K562 (cell line): ENCODE measurements at regions not wholly inside any gene's neighbourhood (a gene's known extent, or its start where the extent isn't known, plus 50 kb on each side); places are given as distances from the start of the nearest gene placed in this dataset.

Experiments used
- ATAC-seq: fragments of 200-7000 bp; cut with Tn5 transposase; 3 replicates; pipeline ENCODE4 v1.9.1; 2020; ENCODE audit warnings: moderate library complexity
- BruUV-seq: library from RNA; stranded (reverse); fragments of 400-500 nt; replicated peaks from 2 replicates; lab custom pipeline; 2021; lab: Mats Ljungman, UMichigan
- CTCF ChIA-PET: fragments of 300-600 bp; formaldehyde crosslinking; extraction: SDS; loops from one replicate; lab custom pipeline; 2021; ENCODE audit warnings: low intra/inter-chr PET ratio; lab: Yijun Ruan, JAX
- POLR2A ChIA-PET: fragments of 300-600, 350-650 bp; sonication (Branson Sonifier 250); formaldehyde crosslinking; extraction: SDS; loops from one replicate; lab custom pipeline; 2021; ENCODE audit warnings: antibody characterized with exemption, inconsistent platforms; lab: Yijun Ruan, JAX
- DNase-seq, 4 experiments: peaks; one replicate each; pipeline versions ENCODE4 v3.0.0 to v3.0.0-alpha.2; 2011 to 2018; ENCODE audit warnings: low spot score in 3 of 4, mixed read lengths in 3 of 4; ENCODE audit errors: extremely low read depth in 1 of 4
- FAIRE-seq: peaks from 2 replicates; lab custom pipeline; 2011; peaks lifted over from hg19 to GRCh38; lab: Jason Lieb, UNC
- H2AFZ ChIP-seq: 2 replicates; pipeline ENCODE4 v1.6.0; 2011; ENCODE audit warnings: low read depth, low read length, control low read depth, inconsistent platforms
- H3K27ac ChIP-seq: fragments of 200-600 bp; 3 replicates; pipeline ENCODE4 v1.8.0; 2011; ENCODE audit warnings: low read depth, mild to moderate bottlenecking, control low read depth, inconsistent platforms, low read length, moderate library complexity, mixed read lengths; ENCODE audit errors: extremely low read depth
- H3K27me3 ChIP-seq, 2 experiments: fragments of 300-600 bp in 1 of 2; 2 replicates in 1 of 2; 3 replicates in 1 of 2; pipeline versions ENCODE4 v1.6.0 to v1.8.0; 2011; ENCODE audit warnings: inconsistent platforms in 2 of 2, low read length in 2 of 2, mild to moderate bottlenecking in 1 of 2, mixed read lengths in 1 of 2, moderate library complexity in 1 of 2; ENCODE audit not compliant: control insufficient read depth in 2 of 2, insufficient read depth in 2 of 2
- H3K36me3 ChIP-seq: fragments of 300-600 bp; 3 replicates; pipeline ENCODE4 v1.8.0; 2011; ENCODE audit warnings: mild to moderate bottlenecking, low read length, inconsistent platforms; ENCODE audit not compliant: control insufficient read depth, insufficient read depth
- H3K4me1 ChIP-seq, 2 experiments: fragments of 200-600 bp in 1 of 2; replicated peaks in 1 of 2; 2 replicates in 1 of 2; 3 replicates in 1 of 2; pipeline versions ENCODE4 v1.5.1 to v1.8.0; 2011; ENCODE audit warnings: inconsistent platforms in 2 of 2, low read length in 2 of 2, mild to moderate bottlenecking in 1 of 2, mixed read lengths in 1 of 2, moderate library complexity in 1 of 2; ENCODE audit not compliant: control insufficient read depth in 2 of 2, insufficient read depth in 2 of 2
- H3K4me2 ChIP-seq: 2 replicates; pipeline ENCODE4 v1.6.1; 2011; ENCODE audit warnings: low read length, control low read depth, inconsistent platforms, mixed read lengths; ENCODE audit not compliant: insufficient read depth
- H3K4me3 ChIP-seq: fragments of 200-600 bp; sonication (generic), shearing (Covaris generic); 2 replicates; pipeline ENCODE4 v1.5.1; 2016; ENCODE audit warnings: control low read depth, inconsistent platforms
- H3K79me2 ChIP-seq: fragments of 200-600 bp; 3 replicates; pipeline ENCODE4 v1.8.0; 2011; ENCODE audit warnings: low read length, inconsistent platforms; ENCODE audit not compliant: control insufficient read depth, insufficient read depth
- H3K9ac ChIP-seq, 2 experiments: 2 replicates each; pipeline versions ENCODE4 v1.6.0 to v1.6.1; 2011; ENCODE audit warnings: low read depth in 2 of 2, low read length in 2 of 2, control low read depth in 1 of 2, inconsistent platforms in 1 of 2, mild to moderate bottlenecking in 1 of 2, mixed read lengths in 1 of 2; ENCODE audit not compliant: insufficient read depth in 1 of 2
- H3K9me1 ChIP-seq: one replicate; pipeline ENCODE4 v1.6.0; 2011; ENCODE audit warnings: inconsistent platforms, mild to moderate bottlenecking, low read length, moderate library complexity; ENCODE audit not compliant: control insufficient read depth, insufficient read depth
- H3K9me3 ChIP-seq: replicated peaks from 2 replicates; pipeline ENCODE4 v1.5.1; 2011; ENCODE audit warnings: low read depth, low read length, inconsistent platforms; ENCODE audit not compliant: control insufficient read depth, insufficient read depth
- H4K20me1 ChIP-seq: replicated peaks from 2 replicates; pipeline ENCODE4 v1.6.1; 2011; ENCODE audit warnings: low read length, inconsistent platforms, mixed read lengths; ENCODE audit not compliant: control insufficient read depth, insufficient read depth
- BDP1 ChIP-seq: IDR thresholded peaks from 3 replicates; pipeline ENCODE4 v1.6.1; 2011; ENCODE audit not compliant: insufficient read length, insufficient read depth
- CTBP1 ChIP-seq: fragments of 450-650 bp; IDR thresholded peaks from 2 replicates; pipeline ENCODE4 v1.6.1; 2016; ENCODE audit warnings: borderline replicate concordance
- EWSR1 ChIP-seq: fragments of 450-650 bp; IDR thresholded peaks from 2 replicates; pipeline ENCODE4 v1.6.1; 2018; ENCODE audit warnings: borderline replicate concordance, mild to moderate bottlenecking, low read depth, moderate library complexity; ENCODE audit not compliant: partially characterized antibody
- FOXJ2 ChIP-seq: fragments of 200-800 bp; sonication (Bioruptor generic); IDR thresholded peaks from 2 replicates; pipeline ENCODE4 v1.6.1; 2016; ENCODE audit warnings: missing genetic modification characterization, missing compliant biosample characterization
- FUS ChIP-seq: fragments of 200-400 bp; formaldehyde crosslinking; optimal IDR thresholded peaks from 2 replicates; pipeline ENCODE3; 2017; ENCODE audit warnings: low read depth, low read length
- GABPA ChIP-seq: fragments of 200-800 bp; sonication (Bioruptor generic); conservative IDR thresholded peaks from 2 replicates; pipeline ENCODE4 v1.6.1; 2016; ENCODE audit warnings: low read depth, missing genetic modification characterization, missing compliant biosample characterization
- NELFE ChIP-seq: IDR thresholded peaks from 2 replicates; pipeline ENCODE4 v1.6.1; 2011; ENCODE audit warnings: mild to moderate bottlenecking; ENCODE audit not compliant: insufficient read depth, insufficient read length
- PHTF2 ChIP-seq: fragments of 250-450 bp; sonication (Bioruptor Pico); IDR thresholded peaks from 2 replicates; pipeline ENCODE4 v1.5.0; 2021; ENCODE audit warnings: mild to moderate bottlenecking
- PTTG1 ChIP-seq: fragments of 450-650 bp; IDR thresholded peaks from 2 replicates; pipeline ENCODE4 v1.6.1; 2016; ENCODE audit warnings: low read depth, mild to moderate bottlenecking, missing genetic modification characterization, missing compliant biosample characterization
- RFX7 ChIP-seq: fragments of 250-450 bp; sonication (Bioruptor Pico); IDR thresholded peaks from 2 replicates; pipeline ENCODE4 v1.5.1; 2021; ENCODE audit warnings: mild to moderate bottlenecking
- SP1 ChIP-seq: sonication (generic); formaldehyde crosslinking; IDR thresholded peaks from 2 replicates; pipeline ENCODE4 v1.8.1; 2022; ENCODE audit warnings: mild to moderate bottlenecking, missing genetic modification reagents
- TAF9B ChIP-seq: fragments of 450-650 bp; IDR thresholded peaks from 2 replicates; pipeline ENCODE4 v1.6.1; 2018; ENCODE audit warnings: mild to moderate bottlenecking; ENCODE audit not compliant: partially characterized antibody
- YBX1 ChIP-seq: fragments of 450-650 bp; IDR thresholded peaks from 2 replicates; pipeline ENCODE4 v1.7.1; 2016; ENCODE audit warnings: mild to moderate bottlenecking
- ZFPM2 ChIP-seq: fragments of 250-450 bp; sonication (Bioruptor Pico); IDR thresholded peaks from 2 replicates; pipeline ENCODE4 v1.5.1; 2022; ENCODE audit warnings: mild to moderate bottlenecking
- ZNF232 ChIP-seq: sonication (generic); formaldehyde crosslinking; IDR thresholded peaks from 2 replicates; pipeline ENCODE4 v1.8.0; 2022; ENCODE audit warnings: mild to moderate bottlenecking, missing genetic modification reagents
- ZNF79 ChIP-seq: fragments of 250-450 bp; sonication (Bioruptor Pico); IDR thresholded peaks from 2 replicates; pipeline ENCODE4 v1.4.0; 2020; ENCODE audit warnings: low read depth, mild to moderate bottlenecking, moderate library complexity
- WGBS: fragments of 100-300 bp; shearing (Covaris generic); methylation state at CpG from one replicate; pipeline ENCODE4 v1.1.6; 2016; ENCODE audit warnings: low coverage, mixed read lengths; ENCODE audit not compliant: insufficient coverage; ENCODE audit errors: missing lambda C conversion rate; 5-methylcytosine and 5-hydroxymethylcytosine counted together
- in situ Hi-C: fragments of 300-500 bp; cut with MboI; formaldehyde crosslinking; loops from 4 replicates; pipeline ENCODE4 v1.15.0; 2018; ENCODE audit warnings: inconsistent platforms, mixed read lengths
- intact Hi-C: fragments of 100-400 bp; cut with micrococcal nuclease; formaldehyde crosslinking; loops from 2 replicates; pipeline ENCODE4 v1.14.2; 2022
- TF ChIP-seq, protein P1 (sequence below): fragments of 450-650 bp; formaldehyde crosslinking; IDR thresholded peaks from 2 replicates; pipeline ENCODE4 v1.4.0; 2020; ENCODE audit warnings: mild to moderate bottlenecking, mixed read lengths
- TF ChIP-seq, protein P2 (sequence below): sonication (generic); formaldehyde crosslinking; IDR thresholded peaks from 2 replicates; pipeline ENCODE4 v1.8.0; 2022; ENCODE audit warnings: mild to moderate bottlenecking, missing genetic modification reagents, borderline replicate concordance

DNA sequence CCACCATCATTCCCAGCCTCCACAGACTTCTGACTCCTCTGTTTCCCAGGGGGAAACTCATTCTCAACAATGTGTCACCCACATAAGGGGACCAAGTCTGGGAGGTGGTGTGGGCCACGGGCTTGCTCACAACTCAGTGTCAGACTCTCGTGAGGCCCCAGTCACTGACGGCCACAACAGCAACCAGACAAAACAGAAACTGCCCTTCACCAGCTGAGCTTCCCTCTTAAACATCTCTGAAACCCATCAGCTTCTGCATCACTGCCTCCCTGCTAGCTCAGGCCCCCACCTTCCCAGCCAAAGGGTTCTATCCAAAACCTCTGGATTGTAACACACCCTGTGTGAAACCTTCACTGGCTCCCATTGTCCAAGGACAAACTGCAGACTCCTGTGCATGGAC, 273.4 kb downstream of the CDK5RAP2 start:
- Histone ChIP-seq H3K79me2 (no peaks in the 10 kb centered on the region), H3K36me3 (no peaks in the 10 kb centered on the region), H3K9me1 (no peaks in the 10 kb centered on the region), H3K9ac (no peak overlapping the region)
- intact Hi-C loops: no loop called here
- 0% methylated on average over 3 of the region's 3 CpGs for WGBS
- TF ChIP-seq RFX7 (CRISPR knock-in tag) (no peak), PHTF2 (CRISPR knock-in tag) (no peak), YBX1 (no peak), SP1 (CRISPR knock-in tag) (no peak), FOXJ2 (no peak), PTTG1 (no peak), NELFE (no peak), CTBP1 (no peak), ZNF79 (CRISPR knock-in tag) (no peak), GABPA (tag) (no peak), FUS (no peak), EWSR1 (no peak), TAF9B (no peak), ZNF232 (CRISPR knock-in tag) (no peak), ZFPM2 (CRISPR knock-in tag) (no peak), BDP1 (no peak)
- TF ChIP-seq, protein P1, sequence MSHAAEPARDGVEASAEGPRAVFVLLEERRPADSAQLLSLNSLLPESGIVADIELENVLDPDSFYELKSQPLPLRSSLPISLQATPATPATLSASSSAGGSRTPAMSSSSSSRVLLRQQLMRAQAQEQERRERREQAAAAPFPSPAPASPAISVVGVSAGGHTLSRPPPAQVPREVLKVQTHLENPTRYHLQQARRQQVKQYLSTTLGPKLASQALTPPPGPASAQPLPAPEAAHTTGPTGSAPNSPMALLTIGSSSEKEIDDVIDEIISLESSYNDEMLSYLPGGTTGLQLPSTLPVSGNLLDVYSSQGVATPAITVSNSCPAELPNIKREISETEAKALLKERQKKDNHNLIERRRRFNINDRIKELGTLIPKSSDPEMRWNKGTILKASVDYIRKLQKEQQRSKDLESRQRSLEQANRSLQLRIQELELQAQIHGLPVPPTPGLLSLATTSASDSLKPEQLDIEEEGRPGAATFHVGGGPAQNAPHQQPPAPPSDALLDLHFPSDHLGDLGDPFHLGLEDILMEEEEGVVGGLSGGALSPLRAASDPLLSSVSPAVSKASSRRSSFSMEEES: no peak
- TF ChIP-seq, protein P2, sequence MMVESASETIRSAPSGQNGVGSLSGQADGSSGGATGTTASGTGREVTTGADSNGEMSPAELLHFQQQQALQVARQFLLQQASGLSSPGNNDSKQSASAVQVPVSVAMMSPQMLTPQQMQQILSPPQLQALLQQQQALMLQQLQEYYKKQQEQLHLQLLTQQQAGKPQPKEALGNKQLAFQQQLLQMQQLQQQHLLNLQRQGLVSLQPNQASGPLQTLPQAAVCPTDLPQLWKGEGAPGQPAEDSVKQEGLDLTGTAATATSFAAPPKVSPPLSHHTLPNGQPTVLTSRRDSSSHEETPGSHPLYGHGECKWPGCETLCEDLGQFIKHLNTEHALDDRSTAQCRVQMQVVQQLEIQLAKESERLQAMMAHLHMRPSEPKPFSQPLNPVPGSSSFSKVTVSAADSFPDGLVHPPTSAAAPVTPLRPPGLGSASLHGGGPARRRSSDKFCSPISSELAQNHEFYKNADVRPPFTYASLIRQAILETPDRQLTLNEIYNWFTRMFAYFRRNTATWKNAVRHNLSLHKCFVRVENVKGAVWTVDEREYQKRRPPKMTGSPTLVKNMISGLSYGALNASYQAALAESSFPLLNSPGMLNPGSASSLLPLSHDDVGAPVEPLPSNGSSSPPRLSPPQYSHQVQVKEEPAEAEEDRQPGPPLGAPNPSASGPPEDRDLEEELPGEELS: no peak
- TF ChIP-seq, all 486 proteins: peak for 0
- H4K20me1 ChIP-seq: no peaks in the 10 kb centered on the region
- no TSS peak for BruUV-seq
- H3K27ac ChIP-seq: no peak overlapping the region
- H3K4me2 ChIP-seq: no peak overlapping the region
- H2AFZ ChIP-seq: no peak overlapping the region
- peaks cover 0 to 9% of the 10 kb centered on the region in 2 experiments; a peak in 1 of 5 replicates for H3K27me3 ChIP-seq
- ChIA-PET POLR2A (interaction anchor here (0.5 kb wide), 1 partner anchor 65 kb away, joined by 3 read pairs; no protein-coding TSS in a partner anchor), CTCF (no interaction called here)
- no peaks in the 10 kb centered on the region for H3K4me1 ChIP-seq
- DNase-seq (no peak), FAIRE-seq (no peak), ATAC-seq (no peak)
- no peak overlapping the region for H3K4me3 ChIP-seq
- in situ Hi-C loops: no loop called here
- H3K9me3 ChIP-seq: no peaks in the 10 kb centered on the region
